ENCODE measurements at regions not wholly inside any gene's neighbourhood (a gene's known extent, or its start where the extent isn't known, plus 50 kb on each side); places are given as distances from the start of the nearest gene placed in this dataset.

GRCh38 chr12:17527021-17527420, 563.0 kb downstream of the RERGL start:
- intact Hi-C loops (cut with DNase I), result no loop called here
- ATAC-seq (no peak), DNase-seq (no peak)
- WGBS, 2 donors, result 57 to 67% methylated on average over 1 of the region's 1 CpG
- Histone ChIP-seq H3K9me3 (no peaks in the 10 kb centered on the region), H3K4me1 (no peaks in the 10 kb centered on the region), H3K36me3 (no peaks in the 10 kb centered on the region), H3K4me3 (no peak overlapping the region), H3K27ac (no peak overlapping the region), H3K27me3 (no peaks in the 10 kb centered on the region)
- no peak for TF ChIP-seq CTCF (IDR thresholded peaks at IDR 0.05)

- no peaks in the 10 kb centered on the region for H3K27me3 ChIP-seq
- DNase-seq (no peak), ATAC-seq (no peak)
- H3K9me3 ChIP-seq, result peaks cover 0 to 11% (median 0%) of the 10 kb centered on the region in 11 donors
- no peak overlapping the region for H3K27ac ChIP-seq
- WGBS, 2 donors, result 33 to 62% methylated on average over 1 of the region's 1 CpG
- TF ChIP-seq CTCF (IDR thresholded peaks at IDR 0.05), result no peak
- intact Hi-C loops (cut with DNase I), result no loop called here
- no peaks in the 10 kb centered on the region for H3K36me3 ChIP-seq
- H3K4me3 ChIP-seq, result no peak overlapping the region
- no peaks in the 10 kb centered on the region for H3K4me1 ChIP-seq
These were observed 578.6 kb downstream of the RERGL start for GRCh38 chr12:17511369-17511768.

- peaks cover 0 to under 1% (median 0%) of the 10 kb centered on the region in 11 donors for H3K9me3 ChIP-seq
- H3K4me1 ChIP-seq, result no peaks in the 10 kb centered on the region
- H3K4me3 ChIP-seq, result no peak overlapping the region
- no peak for TF ChIP-seq CTCF (IDR thresholded peaks at IDR 0.05)
- WGBS, 2 donors, result 27 to 35% methylated on average over 5 of the region's 5 CpGs
- no peak overlapping the region for H3K27ac ChIP-seq
- ATAC-seq (no peak), DNase-seq (no peak)
- H3K27me3 ChIP-seq, result no peaks in the 10 kb centered on the region
- H3K36me3 ChIP-seq, result no peaks in the 10 kb centered on the region
- intact Hi-C loops (cut with DNase I), result no loop called here
These were observed 582.7 kb downstream of the RERGL start for GRCh38 chr12:17507336-17507735.

- no peak for TF ChIP-seq CTCF (IDR thresholded peaks at IDR 0.05)
- DNase-seq, result no peak
- Histone ChIP-seq H3K4me1 (no peaks in the 10 kb centered on the region), H3K4me3 (no peak overlapping the region), H3K27ac (no peak overlapping the region), H3K27me3 (no peaks in the 10 kb centered on the region), H3K36me3 (no peaks in the 10 kb centered on the region), H3K9me3 (no peaks in the 10 kb centered on the region)
- 83 to 91% methylated on average over 1 of the region's 1 CpG for WGBS, 2 donors
- no peak for ATAC-seq
- intact Hi-C loops (cut with DNase I), result no loop called here
These were observed 586.3 kb downstream of the RERGL start for GRCh38 chr12:17503742-17504141.

GRCh38 chr12:17489452-17489851, 600.5 kb downstream of the RERGL start:
- TF ChIP-seq CTCF (IDR thresholded peaks at IDR 0.05), result no peak
- Histone ChIP-seq H3K4me3 (no peak overlapping the region), H3K27ac (no peak overlapping the region), H3K4me1 (no peaks in the 10 kb centered on the region), H3K36me3 (no peaks in the 10 kb centered on the region), H3K9me3 (peaks cover 0 to under 1% (median 0%) of the 10 kb centered on the region in 11 donors), H3K27me3 (no peaks in the 10 kb centered on the region)
- no peak for DNase-seq
- no peak for ATAC-seq
- intact Hi-C loops (cut with DNase I), result no loop called here
- 59 to 61% methylated on average over 4 of the region's 4 CpGs for WGBS, 2 donors

Measured in heart right ventricle (tissue), 16 donors.